HEK293 (cell line): ENCODE measurements at regions not wholly inside any gene's neighbourhood (a gene's known extent, or its start where the extent isn't known, plus 50 kb on each side); places are given as distances from the start of the nearest gene placed in this dataset.
"Not testable (repeated sequence)": the region's sequence is repeated elsewhere in the genome, so short reads cannot be mapped to it uniquely, and the experiment has no call there.

Experiments used
- CTCF ChIA-PET: fragments of 350-600 bp; formaldehyde crosslinking; extraction: SDS; loops from one replicate; lab custom pipeline; 2021; ENCODE audit warnings: antibody characterized with exemption; lab: Yijun Ruan, JAX
- POLR2A ChIA-PET: fragments of 300-600 bp; formaldehyde crosslinking; extraction: SDS; loops from one replicate; lab custom pipeline; 2020; ENCODE audit warnings: antibody characterized with exemption, inconsistent platforms; lab: Yijun Ruan, JAX
- H3K27ac ChIP-seq: fragments of 200-500 bp; sonication (Bioruptor generic); 2 replicates; pipeline ENCODE4 v1.5.1; 2014; ENCODE audit warnings: low read depth, low read length, control low read depth, inconsistent platforms; ENCODE audit errors: extremely low read depth
- H3K36me3 ChIP-seq, 2 experiments: fragments of 200-500 bp in 1 of 2; sonication (Bioruptor generic) in 1 of 2; 1 replicate in 1 of 2; 2 replicates in 1 of 2; pipeline ENCODE4 v1.5.1; 2014 to 2017; ENCODE audit warnings: inconsistent platforms in 2 of 2, low read length in 2 of 2; ENCODE audit not compliant: control insufficient read depth in 2 of 2, insufficient read depth in 1 of 2
- H3K4me1 ChIP-seq: fragments of 200-500 bp; sonication (Bioruptor generic); 2 replicates; pipeline ENCODE4 v1.5.1; 2014; ENCODE audit warnings: mild to moderate bottlenecking, low read length, inconsistent platforms; ENCODE audit not compliant: control insufficient read depth, insufficient read depth
- H3K4me3 ChIP-seq: 2 replicates; pipeline ENCODE4 v1.5.1; 2011; ENCODE audit warnings: low read depth, mild to moderate bottlenecking, control low read depth, low read length, moderate library complexity
- H3K9me3 ChIP-seq: fragments of 200-500 bp; sonication (Bioruptor generic); 2 replicates; pipeline ENCODE4 v1.5.1; 2014; ENCODE audit warnings: low read depth, low read length, inconsistent platforms; ENCODE audit not compliant: control insufficient read depth, insufficient read depth
- IKZF3 ChIP-seq: fragments of 450-650 bp; IDR thresholded peaks from 2 replicates; pipeline ENCODE4 v1.5.0; 2018; ENCODE audit warnings: missing biosample characterization, mild to moderate bottlenecking, missing genetic modification characterization, moderate library complexity
- SP3 ChIP-seq: fragments of 450-650 bp; formaldehyde crosslinking; IDR thresholded peaks from 2 replicates; pipeline ENCODE4 v1.5.1; 2016; ENCODE audit warnings: missing biosample characterization, missing genetic modification characterization
- YY2 ChIP-seq: fragments of 450-650 bp; formaldehyde crosslinking; IDR thresholded peaks from 2 replicates; pipeline ENCODE4 v1.5.1; 2016; ENCODE audit warnings: missing biosample characterization, missing genetic modification characterization
- ZBTB7A ChIP-seq: fragments of 450-650 bp; formaldehyde crosslinking; IDR thresholded peaks from 2 replicates; pipeline ENCODE4 v1.5.1; 2016; ENCODE audit warnings: low read depth, missing biosample characterization, missing genetic modification characterization
- ZFP3 ChIP-seq: fragments of 450-650 bp; formaldehyde crosslinking; IDR thresholded peaks from 2 replicates; pipeline ENCODE4 v1.5.1; 2016; ENCODE audit warnings: low read depth, missing biosample characterization, missing genetic modification characterization
- ZFP41 ChIP-seq: fragments of 450-650 bp; formaldehyde crosslinking; IDR thresholded peaks from 2 replicates; pipeline ENCODE4 v1.5.1; 2016; ENCODE audit warnings: missing biosample characterization, missing genetic modification characterization, borderline replicate concordance
- ZNF112 ChIP-seq: fragments of 450-650 bp; formaldehyde crosslinking; IDR thresholded peaks from 2 replicates; pipeline ENCODE4 v1.5.0; 2017; ENCODE audit warnings: missing biosample characterization, missing genetic modification characterization
- ZNF114 ChIP-seq: fragments of 450-650 bp; formaldehyde crosslinking; IDR thresholded peaks from 2 replicates; pipeline ENCODE4 v1.5.0; 2017; ENCODE audit warnings: missing biosample characterization, missing genetic modification characterization
- ZNF121 ChIP-seq: fragments of 450-650 bp; formaldehyde crosslinking; IDR thresholded peaks from 2 replicates; pipeline ENCODE4 v1.5.1; 2016; ENCODE audit warnings: missing biosample characterization, missing genetic modification characterization
- ZNF140 ChIP-seq: fragments of 450-650 bp; formaldehyde crosslinking; IDR thresholded peaks from 2 replicates; pipeline ENCODE4 v1.5.1; 2016; ENCODE audit warnings: missing biosample characterization, missing genetic modification characterization
- ZNF16 ChIP-seq: fragments of 450-650 bp; formaldehyde crosslinking; IDR thresholded peaks from 2 replicates; pipeline ENCODE4 v1.5.1; 2016; ENCODE audit warnings: low read depth, missing biosample characterization, missing genetic modification characterization
- ZNF169 ChIP-seq: fragments of 450-650 bp; formaldehyde crosslinking; IDR thresholded peaks from 2 replicates; pipeline ENCODE4 v1.5.1; 2016; ENCODE audit warnings: missing biosample characterization, missing genetic modification characterization
- ZNF2 ChIP-seq: fragments of 450-650 bp; formaldehyde crosslinking; IDR thresholded peaks from 2 replicates; pipeline ENCODE4 v1.5.1; 2016; ENCODE audit warnings: missing biosample characterization, missing genetic modification characterization
- ZNF221 ChIP-seq: fragments of 450-650 bp; formaldehyde crosslinking; IDR thresholded peaks from 2 replicates; pipeline ENCODE4 v1.5.1; 2017; ENCODE audit warnings: missing biosample characterization, missing genetic modification characterization, borderline replicate concordance
- ZNF501 ChIP-seq: fragments of 450-650 bp; formaldehyde crosslinking; IDR thresholded peaks from 2 replicates; pipeline ENCODE4 v1.5.1; 2016; ENCODE audit warnings: missing biosample characterization, missing genetic modification characterization
- ZNF544 ChIP-seq: fragments of 450-650 bp; formaldehyde crosslinking; IDR thresholded peaks from 2 replicates; pipeline ENCODE4 v1.5.0; 2017; ENCODE audit warnings: missing biosample characterization, missing genetic modification characterization
- ZNF555 ChIP-seq: fragments of 450-650 bp; formaldehyde crosslinking; conservative IDR thresholded peaks from 2 replicates; pipeline ENCODE4 v1.5.1; 2017; ENCODE audit warnings: missing biosample characterization, mild to moderate bottlenecking, missing genetic modification characterization, inconsistent platforms
- ZNF629 ChIP-seq: fragments of 450-650 bp; formaldehyde crosslinking; IDR thresholded peaks from 2 replicates; pipeline ENCODE4 v1.5.1; 2017; ENCODE audit warnings: missing biosample characterization, missing genetic modification characterization
- ZNF654 ChIP-seq: fragments of 450-650 bp; formaldehyde crosslinking; IDR thresholded peaks from 2 replicates; pipeline ENCODE4 v1.5.1; 2016; ENCODE audit warnings: low read depth, missing biosample characterization, missing genetic modification characterization
- ZNF768 ChIP-seq: fragments of 450-650 bp; formaldehyde crosslinking; IDR thresholded peaks from 2 replicates; pipeline ENCODE4 v1.5.1; 2018; ENCODE audit warnings: missing biosample characterization, mild to moderate bottlenecking, missing genetic modification characterization
- TF ChIP-seq, protein P1 (sequence below): fragments of 450-650 bp; formaldehyde crosslinking; IDR thresholded peaks from 2 replicates; pipeline ENCODE4 v1.5.1; 2016; ENCODE audit warnings: missing biosample characterization, missing genetic modification characterization
- TF ChIP-seq, protein P2 (sequence below): fragments of 450-650 bp; formaldehyde crosslinking; IDR thresholded peaks from 2 replicates; pipeline ENCODE4; 2016; ENCODE audit warnings: missing biosample characterization, missing genetic modification characterization
- TF ChIP-seq, protein P3 (sequence below): fragments of 450-650 bp; formaldehyde crosslinking; IDR thresholded peaks from 2 replicates; pipeline ENCODE4 v1.5.1; 2017; ENCODE audit warnings: missing biosample characterization, mild to moderate bottlenecking, missing genetic modification characterization, moderate library complexity
- TF ChIP-seq, protein P4 (sequence below): fragments of 450-650 bp; formaldehyde crosslinking; IDR thresholded peaks from 2 replicates; pipeline ENCODE4 v1.5.1; 2016; ENCODE audit warnings: missing biosample characterization, missing genetic modification characterization
- TF ChIP-seq, protein P5 (sequence below): fragments of 450-650 bp; formaldehyde crosslinking; IDR thresholded peaks from 2 replicates; pipeline ENCODE4 v1.5.1; 2016; ENCODE audit warnings: missing biosample characterization, missing genetic modification characterization
- TF ChIP-seq, protein P6 (sequence below): IDR thresholded peaks from 2 replicates; pipeline ENCODE4 v1.6.1; 2011; ENCODE audit warnings: mild to moderate bottlenecking, low read depth, low read length, borderline replicate concordance

DNA sequence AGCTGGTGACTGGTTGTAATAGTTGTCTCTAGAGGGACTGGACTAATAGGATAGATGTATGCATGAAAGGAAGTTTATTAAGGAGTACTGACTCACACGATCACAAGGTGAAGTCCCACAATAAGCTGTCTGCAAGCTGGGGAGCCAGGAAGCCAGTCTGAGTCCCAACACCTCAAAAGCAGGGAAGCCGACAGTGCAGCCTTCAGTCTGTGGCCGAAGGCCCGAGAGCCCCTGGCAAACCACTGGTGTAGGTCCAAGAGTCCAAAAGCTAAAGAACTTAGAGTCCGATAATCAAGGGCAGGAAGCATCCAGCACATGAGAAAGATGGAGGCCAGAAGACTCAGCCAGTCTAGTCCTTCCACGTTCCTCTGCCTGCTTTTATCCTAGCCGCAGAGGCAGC lies 372.6 kb downstream of the TCERG1L start:
- CTCF ChIA-PET, H3K36me3 ChIP-seq, H3K4me3 ChIP-seq, H3K27ac ChIP-seq, H3K9me3 ChIP-seq, H3K4me1 ChIP-seq, POLR2A ChIA-PET: not testable (repeated sequence)

DNA sequence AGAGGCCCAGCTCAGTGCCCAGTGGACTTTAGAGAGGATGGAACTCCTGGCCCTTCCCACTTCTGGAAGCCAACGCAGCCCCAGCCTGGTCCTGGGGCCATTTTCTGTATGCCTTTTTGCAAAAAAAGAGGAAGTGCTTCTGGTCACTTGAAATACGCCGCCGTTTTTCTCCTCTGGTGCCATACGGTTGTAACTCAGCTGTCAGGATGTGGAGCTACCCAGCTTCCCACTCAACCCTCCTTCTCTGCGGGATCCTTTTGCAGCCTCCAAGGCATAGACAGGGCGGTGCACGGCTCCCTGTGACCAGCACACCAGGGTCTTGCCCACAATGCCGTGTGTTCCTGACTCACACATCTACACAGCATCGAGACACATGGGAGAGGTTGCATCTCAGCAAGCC lies 369.6 kb downstream of the TCERG1L start:
- Histone ChIP-seq H3K4me3 (no peak overlapping the region), H3K36me3 (no peaks in the 10 kb centered on the region), H3K9me3 (no peaks in the 10 kb centered on the region), H3K27ac (no peak overlapping the region), H3K4me1 (no peaks in the 10 kb centered on the region)
- no peak for TF ChIP-seq ZNF121
- TF ChIP-seq ZFP3 (tag by site-specific recombination), result no peak
- no peak for TF ChIP-seq ZNF16
- TF ChIP-seq ZBTB7A (tag by site-specific recombination), result no peak
- no peak for TF ChIP-seq ZNF501
- TF ChIP-seq, protein P1, sequence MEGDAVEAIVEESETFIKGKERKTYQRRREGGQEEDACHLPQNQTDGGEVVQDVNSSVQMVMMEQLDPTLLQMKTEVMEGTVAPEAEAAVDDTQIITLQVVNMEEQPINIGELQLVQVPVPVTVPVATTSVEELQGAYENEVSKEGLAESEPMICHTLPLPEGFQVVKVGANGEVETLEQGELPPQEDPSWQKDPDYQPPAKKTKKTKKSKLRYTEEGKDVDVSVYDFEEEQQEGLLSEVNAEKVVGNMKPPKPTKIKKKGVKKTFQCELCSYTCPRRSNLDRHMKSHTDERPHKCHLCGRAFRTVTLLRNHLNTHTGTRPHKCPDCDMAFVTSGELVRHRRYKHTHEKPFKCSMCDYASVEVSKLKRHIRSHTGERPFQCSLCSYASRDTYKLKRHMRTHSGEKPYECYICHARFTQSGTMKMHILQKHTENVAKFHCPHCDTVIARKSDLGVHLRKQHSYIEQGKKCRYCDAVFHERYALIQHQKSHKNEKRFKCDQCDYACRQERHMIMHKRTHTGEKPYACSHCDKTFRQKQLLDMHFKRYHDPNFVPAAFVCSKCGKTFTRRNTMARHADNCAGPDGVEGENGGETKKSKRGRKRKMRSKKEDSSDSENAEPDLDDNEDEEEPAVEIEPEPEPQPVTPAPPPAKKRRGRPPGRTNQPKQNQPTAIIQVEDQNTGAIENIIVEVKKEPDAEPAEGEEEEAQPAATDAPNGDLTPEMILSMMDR (tag by site-specific recombination), result no peak
- no peak for TF ChIP-seq ZFP41
- no peak for TF ChIP-seq ZNF169 (tag by site-specific recombination)
- no peak for TF ChIP-seq ZNF555 (tag by site-specific recombination)
- no peak for TF ChIP-seq SP3 (tag by site-specific recombination)
- TF ChIP-seq ZNF2 (tag by site-specific recombination), result no peak
- TF ChIP-seq, protein P2, sequence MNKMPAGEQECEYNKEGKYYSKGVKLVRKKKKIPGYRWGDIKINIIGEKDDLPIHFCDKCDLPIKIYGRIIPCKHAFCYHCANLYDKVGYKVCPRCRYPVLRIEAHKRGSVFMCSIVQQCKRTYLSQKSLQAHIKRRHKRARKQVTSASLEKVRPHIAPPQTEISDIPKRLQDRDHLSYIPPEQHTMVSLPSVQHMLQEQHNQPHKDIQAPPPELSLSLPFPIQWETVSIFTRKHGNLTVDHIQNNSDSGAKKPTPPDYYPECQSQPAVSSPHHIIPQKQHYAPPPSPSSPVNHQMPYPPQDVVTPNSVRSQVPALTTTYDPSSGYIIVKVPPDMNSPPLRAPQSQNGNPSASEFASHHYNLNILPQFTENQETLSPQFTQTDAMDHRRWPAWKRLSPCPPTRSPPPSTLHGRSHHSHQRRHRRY (tag by site-specific recombination), result no peak
- no peak for TF ChIP-seq ZNF654 (tag by site-specific recombination)
- TF ChIP-seq, protein P3, sequence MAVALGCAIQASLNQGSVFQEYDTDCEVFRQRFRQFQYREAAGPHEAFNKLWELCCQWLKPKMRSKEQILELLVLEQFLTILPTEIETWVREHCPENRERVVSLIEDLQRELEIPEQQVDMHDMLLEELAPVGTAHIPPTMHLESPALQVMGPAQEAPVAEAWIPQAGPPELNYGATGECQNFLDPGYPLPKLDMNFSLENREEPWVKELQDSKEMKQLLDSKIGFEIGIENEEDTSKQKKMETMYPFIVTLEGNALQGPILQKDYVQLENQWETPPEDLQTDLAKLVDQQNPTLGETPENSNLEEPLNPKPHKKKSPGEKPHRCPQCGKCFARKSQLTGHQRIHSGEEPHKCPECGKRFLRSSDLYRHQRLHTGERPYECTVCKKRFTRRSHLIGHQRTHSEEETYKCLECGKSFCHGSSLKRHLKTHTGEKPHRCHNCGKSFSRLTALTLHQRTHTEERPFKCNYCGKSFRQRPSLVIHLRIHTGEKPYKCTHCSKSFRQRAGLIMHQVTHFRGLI (tag by site-specific recombination), result no peak
- no peak for TF ChIP-seq ZNF768
- TF ChIP-seq ZNF221 (tag by site-specific recombination), result no peak
- TF ChIP-seq, protein P4, sequence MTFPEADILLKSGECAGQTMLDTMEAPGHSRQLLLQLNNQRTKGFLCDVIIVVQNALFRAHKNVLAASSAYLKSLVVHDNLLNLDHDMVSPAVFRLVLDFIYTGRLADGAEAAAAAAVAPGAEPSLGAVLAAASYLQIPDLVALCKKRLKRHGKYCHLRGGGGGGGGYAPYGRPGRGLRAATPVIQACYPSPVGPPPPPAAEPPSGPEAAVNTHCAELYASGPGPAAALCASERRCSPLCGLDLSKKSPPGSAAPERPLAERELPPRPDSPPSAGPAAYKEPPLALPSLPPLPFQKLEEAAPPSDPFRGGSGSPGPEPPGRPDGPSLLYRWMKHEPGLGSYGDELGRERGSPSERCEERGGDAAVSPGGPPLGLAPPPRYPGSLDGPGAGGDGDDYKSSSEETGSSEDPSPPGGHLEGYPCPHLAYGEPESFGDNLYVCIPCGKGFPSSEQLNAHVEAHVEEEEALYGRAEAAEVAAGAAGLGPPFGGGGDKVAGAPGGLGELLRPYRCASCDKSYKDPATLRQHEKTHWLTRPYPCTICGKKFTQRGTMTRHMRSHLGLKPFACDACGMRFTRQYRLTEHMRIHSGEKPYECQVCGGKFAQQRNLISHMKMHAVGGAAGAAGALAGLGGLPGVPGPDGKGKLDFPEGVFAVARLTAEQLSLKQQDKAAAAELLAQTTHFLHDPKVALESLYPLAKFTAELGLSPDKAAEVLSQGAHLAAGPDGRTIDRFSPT (tag by site-specific recombination), result no peak
- ChIA-PET POLR2A (no interaction called here), CTCF (no interaction called here)

DNA sequence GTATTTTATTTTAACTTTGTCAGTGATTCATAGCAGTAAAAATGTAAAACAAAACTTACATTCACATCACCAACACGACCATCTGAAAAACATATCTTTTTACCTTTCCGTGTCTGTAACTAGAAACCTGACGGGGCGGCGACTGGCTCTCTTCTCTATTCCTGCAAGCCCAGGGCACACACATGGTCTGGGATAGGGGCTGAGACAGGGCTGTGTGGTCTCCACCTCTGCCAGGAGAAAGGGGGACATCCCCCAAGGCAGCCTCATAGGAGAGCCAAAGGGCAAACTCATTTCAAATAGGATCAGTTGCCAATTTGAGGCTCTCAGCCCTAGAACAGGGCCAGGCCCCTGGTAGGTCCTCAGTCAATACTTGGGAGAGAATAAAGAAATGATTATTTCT lies 359.4 kb downstream of the TCERG1L start:
- Histone ChIP-seq H3K9me3 (no peaks in the 10 kb centered on the region), H3K27ac (no peak overlapping the region), H3K36me3 (no peaks in the 10 kb centered on the region), H3K4me3 (no peak overlapping the region), H3K4me1 (no peaks in the 10 kb centered on the region)
- POLR2A ChIA-PET, result no interaction called here
- CTCF ChIA-PET, result no interaction called here
- TF ChIP-seq YY2 (tag by site-specific recombination) (no peak), ZNF544 (tag by site-specific recombination) (no peak), ZNF140 (tag by site-specific recombination) (no peak), ZNF112 (tag by site-specific recombination) (no peak), ZNF629 (tag by site-specific recombination) (no peak), IKZF3 (tag by site-specific recombination) (no peak), ZNF114 (tag by site-specific recombination) (no peak)
- TF ChIP-seq, protein P5, sequence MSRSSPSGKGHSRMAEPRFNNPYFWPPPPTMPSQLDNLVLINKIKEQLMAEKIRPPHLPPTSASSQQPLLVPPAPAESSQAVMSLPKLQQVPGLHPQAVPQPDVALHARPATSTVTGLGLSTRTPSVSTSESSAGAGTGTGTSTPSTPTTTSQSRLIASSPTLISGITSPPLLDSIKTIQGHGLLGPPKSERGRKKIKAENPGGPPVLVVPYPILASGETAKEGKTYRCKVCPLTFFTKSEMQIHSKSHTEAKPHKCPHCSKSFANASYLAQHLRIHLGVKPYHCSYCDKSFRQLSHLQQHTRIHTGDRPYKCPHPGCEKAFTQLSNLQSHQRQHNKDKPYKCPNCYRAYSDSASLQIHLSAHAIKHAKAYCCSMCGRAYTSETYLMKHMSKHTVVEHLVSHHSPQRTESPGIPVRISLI (tag by site-specific recombination), result no peak
- TF ChIP-seq, protein P6, sequence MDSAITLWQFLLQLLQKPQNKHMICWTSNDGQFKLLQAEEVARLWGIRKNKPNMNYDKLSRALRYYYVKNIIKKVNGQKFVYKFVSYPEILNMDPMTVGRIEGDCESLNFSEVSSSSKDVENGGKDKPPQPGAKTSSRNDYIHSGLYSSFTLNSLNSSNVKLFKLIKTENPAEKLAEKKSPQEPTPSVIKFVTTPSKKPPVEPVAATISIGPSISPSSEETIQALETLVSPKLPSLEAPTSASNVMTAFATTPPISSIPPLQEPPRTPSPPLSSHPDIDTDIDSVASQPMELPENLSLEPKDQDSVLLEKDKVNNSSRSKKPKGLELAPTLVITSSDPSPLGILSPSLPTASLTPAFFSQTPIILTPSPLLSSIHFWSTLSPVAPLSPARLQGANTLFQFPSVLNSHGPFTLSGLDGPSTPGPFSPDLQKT, result no peak
